ENCODE measurements at regions not wholly inside any gene's neighbourhood (a gene's known extent, or its start where the extent isn't known, plus 50 kb on each side); places are given as distances from the start of the nearest gene placed in this dataset.

GRCh38 chr10:124153023-124153826 is 59.8 kb upstream of the CHST15 start:
- Histone ChIP-seq H2BK5ac (ENCODE audit: low read depth, low read length, poor library complexity, severe bottlenecking) (peak overlapping the region; percentile 83), H3K4me2 (ENCODE audit: low read depth, low read length) (no peak overlapping the region), H3K4me1 (ENCODE audit: control insufficient read depth, insufficient read depth, low read length) (peaks cover 15% of the 10 kb centered on the region; the same call in 1 of the 2 replicates), H2BK20ac (ENCODE audit: low read depth, low read length) (peak overlapping the region; percentile 45; the same call in 1 of the 2 replicates), H3K27ac (ENCODE audit: insufficient read depth, low read length) (peak overlapping the region; percentile 29), H3K4ac (ENCODE audit: low read depth, low read length) (peak overlapping the region; percentile 28), H3K27me3 (ENCODE audit: control insufficient read depth, insufficient read depth, low read length) (no peaks in the 10 kb centered on the region), H2BK15ac (ENCODE audit: low read depth, low read length) (peak overlapping the region; percentile 64; the same call in 1 of the 3 replicates), H3K36me3 (ENCODE audit: control insufficient read depth, insufficient read depth, low read length) (no peaks in the 10 kb centered on the region), H4K20me1 (ENCODE audit: insufficient read depth, low read length) (no peaks in the 10 kb centered on the region; the same call in 1 of the 2 replicates), H4K5ac (ENCODE audit: low read depth, low read length) (peak overlapping the region; percentile 5; the same call in 1 of the 2 replicates), H3K23ac (ENCODE audit: low read depth, low read length) (no peak overlapping the region), H3K9ac (ENCODE audit: low read depth, low read length) (no peak overlapping the region), H2BK120ac (ENCODE audit: low read depth, low read length) (peak overlapping the region; percentile 60), H3K9me3 (ENCODE audit: control insufficient read depth, insufficient read depth, low read length) (peaks cover 12% of the 10 kb centered on the region), H4K91ac (ENCODE audit: insufficient read depth, low read depth, low read length) (peak overlapping the region; percentile 55; the same call in 1 of the 2 replicates), H3K18ac (ENCODE audit: low read depth, low read length) (peak overlapping the region; percentile 29), H3K79me1 (ENCODE audit: low read depth in 1 of 2, low read length in 2 of 2) (no peaks in the 10 kb centered on the region), H3K9me1 (ENCODE audit: insufficient read depth, low read length) (peaks cover 10% of the 10 kb centered on the region; the same call in 1 of the 2 replicates), H2AFZ (replicated peaks; ENCODE audit: low read length, poor library complexity) (peak overlapping the region; percentile 40), H3K14ac (replicated peaks; ENCODE audit: low read depth, low read length) (no peak overlapping the region), H3K56ac (ENCODE audit: extremely low read depth, insufficient read depth, low read length) (no peak overlapping the region), H3K4me3 (ENCODE audit: insufficient read depth, low read depth, low read length) (no peak overlapping the region), H4K8ac (ENCODE audit: low read depth in 2 of 2, low read length in 2 of 2) (peak overlapping the region; percentile 47 to 61), H2AK9ac (replicated peaks; ENCODE audit: low read depth, low read length, poor library complexity) (peak overlapping the region; percentile 5), H2AK5ac (ENCODE audit: low read depth, low read length) (peak overlapping the region; percentile 77)
- intact Hi-C loops (cut with micrococcal nuclease) = no loop called here
- DNase-seq (peak; percentile 63), ATAC-seq (ENCODE audit: low read depth) (peak; percentile 75)
- TF ChIP-seq ELK1 (IDR thresholded peaks at IDR 0.05; ENCODE audit: borderline replicate concordance, low read depth, low read length) (no peak), NFE2L2 (IDR thresholded peaks at IDR 0.05; ENCODE audit: low read depth, low read length) (peak; percentile 32; the same call in 1 of the 2 replicates)
- dilution Hi-C loops (cut with HindIII; ENCODE audit: low sequenced_read_pairs, unreplicated experiment) = no loop called here
- ChIA-PET CTCF (no interaction called here), POLR2A (ENCODE audit: unreplicated experiment) (no interaction called here)
- 62% methylated on average over 6 of the region's 20 CpGs; no CpG with 5 or more reads in 1 of the 2 experiments for WGBS, 2 experiments (ENCODE audit: extremely low coverage in 2 of 2, insufficient read length in 1 of 2)
- in situ Hi-C loops (cut with MboI; ENCODE audit: low sequenced_read_pairs) = no loop called here
- BruUV-seq (replicated peaks) = no TSS peak
